Endodermal cell (in vitro differentiated cells): ENCODE measurements at regions not wholly inside any gene's neighbourhood (a gene's known extent, or its start where the extent isn't known, plus 50 kb on each side); places are given as distances from the start of the nearest gene placed in this dataset.

ENCODE experiments used
- DNase-seq: peaks from one replicate; pipeline ENCODE4 v3.0.0-alpha.2; 2017
- H3K27ac ChIP-seq: 2 replicates; pipeline ENCODE4 v1.5.1; 2013; ENCODE audit warnings: mild to moderate bottlenecking, low read depth, low read length, moderate library complexity
- H3K27me3 ChIP-seq: 2 replicates; pipeline ENCODE4 v1.6.1; 2013; ENCODE audit warnings: mild to moderate bottlenecking, low read length, moderate library complexity; ENCODE audit not compliant: insufficient read depth, control insufficient read depth, poor library complexity, severe bottlenecking
- H3K36me3 ChIP-seq: 2 replicates; pipeline ENCODE4 v1.7.0; 2013; ENCODE audit warnings: mild to moderate bottlenecking, low read length, moderate library complexity; ENCODE audit not compliant: control insufficient read depth, insufficient read depth
- H3K4me1 ChIP-seq: one replicate; pipeline ENCODE4 v1.7.0; 2013; ENCODE audit warnings: low read length; ENCODE audit not compliant: control insufficient read depth, insufficient read depth
- H3K4me3 ChIP-seq: 2 replicates; pipeline ENCODE4 v1.5.1; 2013; ENCODE audit warnings: mild to moderate bottlenecking, low read length, moderate library complexity
- H3K9ac ChIP-seq: 2 replicates; pipeline ENCODE4 v1.6.1; 2013; ENCODE audit warnings: mild to moderate bottlenecking, low read length, moderate library complexity; ENCODE audit not compliant: poor library complexity, severe bottlenecking; ENCODE audit errors: extremely low read depth
- H3K9me3 ChIP-seq: 2 replicates; pipeline ENCODE4 v1.6.1; 2013; ENCODE audit warnings: mild to moderate bottlenecking, low read length, moderate library complexity; ENCODE audit not compliant: control insufficient read depth
- H3K27ac Mint-ChIP-seq: 2 replicates; pipeline ENCODE4 v1.8.0; 2020; ENCODE audit warnings: mixed read lengths
- H3K27me3 Mint-ChIP-seq: 2 replicates; pipeline ENCODE4 v1.8.0; 2021; ENCODE audit warnings: mild to moderate bottlenecking, mixed read lengths; ENCODE audit not compliant: insufficient read depth
- H3K36me3 Mint-ChIP-seq: 2 replicates; pipeline ENCODE4 v1.8.0; 2020; ENCODE audit warnings: low read depth, mixed read lengths
- H3K4me1 Mint-ChIP-seq: 2 replicates; pipeline ENCODE4 v1.8.0; 2020; ENCODE audit warnings: mixed read lengths
- H3K4me3 Mint-ChIP-seq: 2 replicates; pipeline ENCODE4 v1.8.0; 2020; ENCODE audit warnings: mild to moderate bottlenecking, moderate library complexity, mixed read lengths
- H3K9me3 Mint-ChIP-seq: 2 replicates; pipeline ENCODE4 v1.8.0; 2020; ENCODE audit warnings: mild to moderate bottlenecking, mixed read lengths
- WGBS, 2 experiments: methylation state at CpG; one replicate each; pipeline versions ENCODE4 v1.1.5 to v1.1.7; 2013; ENCODE audit warnings: missing lambda C conversion rate in 2 of 2, mixed read lengths in 1 of 2; ENCODE audit not compliant: insufficient coverage in 1 of 2, insufficient read length in 1 of 2; 5-methylcytosine and 5-hydroxymethylcytosine counted together
- TF ChIP-seq, protein P1 (sequence below): fragments of 200-600 bp; sonication (generic); conservative IDR thresholded peaks from 2 replicates; pipeline ENCODE4 v1.5.0; 2021; ENCODE audit warnings: antibody characterized with exemption, mild to moderate bottlenecking

- Mint-ChIP-seq H3K27me3 (no peaks in the 10 kb centered on the region), H3K27ac (no peak overlapping the region), H3K36me3 (peaks cover 2% of the 10 kb centered on the region), H3K4me3 (no peak overlapping the region), H3K4me1 (no peaks in the 10 kb centered on the region), H3K9me3 (peaks cover 20% of the 10 kb centered on the region)
- TF ChIP-seq, protein P1, sequence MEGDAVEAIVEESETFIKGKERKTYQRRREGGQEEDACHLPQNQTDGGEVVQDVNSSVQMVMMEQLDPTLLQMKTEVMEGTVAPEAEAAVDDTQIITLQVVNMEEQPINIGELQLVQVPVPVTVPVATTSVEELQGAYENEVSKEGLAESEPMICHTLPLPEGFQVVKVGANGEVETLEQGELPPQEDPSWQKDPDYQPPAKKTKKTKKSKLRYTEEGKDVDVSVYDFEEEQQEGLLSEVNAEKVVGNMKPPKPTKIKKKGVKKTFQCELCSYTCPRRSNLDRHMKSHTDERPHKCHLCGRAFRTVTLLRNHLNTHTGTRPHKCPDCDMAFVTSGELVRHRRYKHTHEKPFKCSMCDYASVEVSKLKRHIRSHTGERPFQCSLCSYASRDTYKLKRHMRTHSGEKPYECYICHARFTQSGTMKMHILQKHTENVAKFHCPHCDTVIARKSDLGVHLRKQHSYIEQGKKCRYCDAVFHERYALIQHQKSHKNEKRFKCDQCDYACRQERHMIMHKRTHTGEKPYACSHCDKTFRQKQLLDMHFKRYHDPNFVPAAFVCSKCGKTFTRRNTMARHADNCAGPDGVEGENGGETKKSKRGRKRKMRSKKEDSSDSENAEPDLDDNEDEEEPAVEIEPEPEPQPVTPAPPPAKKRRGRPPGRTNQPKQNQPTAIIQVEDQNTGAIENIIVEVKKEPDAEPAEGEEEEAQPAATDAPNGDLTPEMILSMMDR: no peak
- DNase-seq: no peak
- H3K4me1 ChIP-seq: no peaks in the 10 kb centered on the region
- H3K27ac ChIP-seq: no peak overlapping the region
- no peak overlapping the region for H3K4me3 ChIP-seq
- no peak overlapping the region for H3K9ac ChIP-seq
- no peaks in the 10 kb centered on the region for H3K36me3 ChIP-seq
- H3K9me3 ChIP-seq: peaks cover 23% of the 10 kb centered on the region
- no peaks in the 10 kb centered on the region for H3K27me3 ChIP-seq
These were observed 746.1 kb downstream of the C12orf50 start for GRCh38 chr12:87283111-87283510.

DNA sequence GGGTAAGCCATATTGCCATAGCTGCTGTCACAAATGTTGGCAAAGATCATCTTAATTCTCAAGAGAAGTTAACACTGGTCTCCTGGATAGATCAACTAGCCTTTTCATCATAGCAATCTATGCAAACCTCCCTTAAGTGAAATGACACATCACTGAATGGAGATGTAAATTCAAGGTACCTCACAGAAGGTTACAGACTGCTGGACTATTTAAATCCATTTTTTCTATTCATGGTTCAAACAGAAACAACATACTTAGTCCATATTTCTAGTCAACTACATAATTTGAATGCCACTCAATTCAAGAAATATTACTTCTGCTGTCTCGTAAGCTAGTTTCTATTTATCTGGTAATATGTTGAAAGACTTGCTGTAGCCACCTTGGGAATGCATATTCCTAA, 748.3 kb downstream of the C12orf50 start:
- Mint-ChIP-seq H3K4me3 (no peak overlapping the region), H3K9me3 (peaks cover 17% of the 10 kb centered on the region), H3K27me3 (no peaks in the 10 kb centered on the region), H3K36me3 (peaks cover 2% of the 10 kb centered on the region), H3K4me1 (no peaks in the 10 kb centered on the region), H3K27ac (no peak overlapping the region)
- no peak for DNase-seq
- H3K27ac ChIP-seq: no peak overlapping the region
- H3K9me3 ChIP-seq: peaks cover 22% of the 10 kb centered on the region
- no peaks in the 10 kb centered on the region for H3K27me3 ChIP-seq
- no peaks in the 10 kb centered on the region for H3K36me3 ChIP-seq
- H3K4me3 ChIP-seq: no peak overlapping the region
- no peak overlapping the region for H3K9ac ChIP-seq
- 86% methylated on average over 1 of the region's 1 CpG; no CpG with 5 or more reads in 1 of the 2 experiments for WGBS, 2 experiments
- TF ChIP-seq, protein P1: no peak
- no peaks in the 10 kb centered on the region for H3K4me1 ChIP-seq

DNA sequence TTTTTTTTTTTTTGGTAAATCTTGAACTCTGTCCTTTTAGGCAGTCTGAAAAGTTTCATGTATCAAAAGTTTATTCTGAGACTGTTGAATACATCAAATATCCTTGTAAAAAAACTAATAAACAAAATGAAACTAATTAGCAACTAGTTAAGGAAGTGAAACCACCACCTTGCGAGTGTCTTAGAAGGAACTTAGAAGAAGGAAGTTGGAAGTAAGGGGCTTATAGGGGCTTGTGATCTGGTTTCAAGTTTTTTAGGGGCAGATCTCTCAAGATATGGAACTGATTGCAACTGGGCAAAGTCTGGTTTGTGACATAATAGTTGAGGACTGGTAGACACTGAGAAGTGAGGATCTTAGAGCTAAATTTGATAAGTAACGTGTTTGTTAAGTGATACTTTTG, 748.8 kb downstream of the C12orf50 start:
- no peaks in the 10 kb centered on the region for H3K4me1 ChIP-seq
- TF ChIP-seq, protein P1: no peak
- no peak overlapping the region for H3K4me3 Mint-ChIP-seq
- no peak overlapping the region for H3K4me3 ChIP-seq
- WGBS, 2 experiments: 91 to 100% methylated on average over 1 to 2 of the region's 2 CpGs
- H3K27me3 Mint-ChIP-seq: no peaks in the 10 kb centered on the region
- peaks cover 17% of the 10 kb centered on the region for H3K9me3 ChIP-seq
- no peak overlapping the region for H3K27ac Mint-ChIP-seq
- peaks cover 2% of the 10 kb centered on the region for H3K36me3 Mint-ChIP-seq
- no peaks in the 10 kb centered on the region for H3K27me3 ChIP-seq
- H3K9me3 Mint-ChIP-seq: peaks cover 14% of the 10 kb centered on the region
- no peak overlapping the region for H3K9ac ChIP-seq
- no peaks in the 10 kb centered on the region for H3K36me3 ChIP-seq
- DNase-seq: no peak
- no peaks in the 10 kb centered on the region for H3K4me1 Mint-ChIP-seq
- H3K27ac ChIP-seq: no peak overlapping the region
